Activated CD8-positive, alpha-beta memory T cell treated with anti-CD3 and anti-CD28 coated beads for 1 hour (primary cell): ENCODE measurements at regions not wholly inside any gene's neighbourhood (a gene's known extent, or its start where the extent isn't known, plus 50 kb on each side); places are given as distances from the start of the nearest gene placed in this dataset.

Experiments
- DNase-seq, 2 donors: peaks; one replicate each; pipeline ENCODE4 v3.0.0-alpha.2; 2020; ENCODE audit warnings: low read depth in 1 of 2; ENCODE audit errors: extremely low read depth in 1 of 2

DNA sequence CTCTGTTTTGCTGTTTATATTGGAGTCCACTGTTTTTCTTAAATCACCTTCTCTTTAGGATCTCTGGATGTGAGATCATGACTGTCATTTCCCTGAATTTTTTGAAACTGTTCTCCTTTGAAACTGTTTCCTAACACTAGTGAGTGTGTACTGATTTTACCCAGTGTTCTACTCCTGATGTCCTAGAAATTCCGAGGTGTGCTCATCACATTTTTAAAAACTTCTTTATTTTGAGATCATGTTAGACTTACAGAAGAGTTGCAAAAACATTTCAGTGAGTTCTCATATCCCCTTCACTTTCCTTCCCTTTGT, 292.6 kb downstream of the NFKBIZ start:
- DNase-seq = no peak

DNA sequence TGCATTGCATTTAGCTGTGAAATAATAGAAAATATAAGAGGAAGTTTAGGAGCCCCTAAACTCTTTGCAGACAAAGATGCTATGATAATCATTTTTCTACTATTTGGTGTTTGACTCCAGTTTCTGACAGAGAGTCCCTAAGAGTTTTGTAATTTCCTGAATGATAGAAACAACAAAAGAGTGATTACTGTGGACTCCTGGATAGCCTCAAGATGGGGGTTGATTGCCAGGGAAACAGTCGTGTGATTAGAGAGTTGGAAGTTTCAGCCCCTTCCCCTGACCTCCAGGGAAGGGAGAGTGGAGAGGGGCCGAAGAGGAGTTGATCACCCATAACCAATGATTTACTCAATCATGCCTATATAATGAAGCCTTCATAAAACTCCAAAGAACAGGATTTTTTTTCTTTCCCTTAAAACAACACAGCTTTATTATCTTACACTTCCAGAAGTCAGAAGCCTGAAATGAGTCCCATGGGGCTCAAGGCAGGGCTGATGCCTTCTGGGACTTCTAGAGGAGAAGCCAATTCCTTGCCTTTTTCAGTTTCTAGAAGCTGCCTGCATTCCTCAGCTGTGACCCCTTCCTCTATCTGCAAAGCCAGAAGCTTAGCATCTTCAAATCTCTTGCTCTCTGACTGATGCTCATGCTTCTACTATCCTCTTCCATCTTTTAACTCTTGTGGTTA, 292.3 kb upstream of the ZPLD1 start:
- no peak for DNase-seq

DNA sequence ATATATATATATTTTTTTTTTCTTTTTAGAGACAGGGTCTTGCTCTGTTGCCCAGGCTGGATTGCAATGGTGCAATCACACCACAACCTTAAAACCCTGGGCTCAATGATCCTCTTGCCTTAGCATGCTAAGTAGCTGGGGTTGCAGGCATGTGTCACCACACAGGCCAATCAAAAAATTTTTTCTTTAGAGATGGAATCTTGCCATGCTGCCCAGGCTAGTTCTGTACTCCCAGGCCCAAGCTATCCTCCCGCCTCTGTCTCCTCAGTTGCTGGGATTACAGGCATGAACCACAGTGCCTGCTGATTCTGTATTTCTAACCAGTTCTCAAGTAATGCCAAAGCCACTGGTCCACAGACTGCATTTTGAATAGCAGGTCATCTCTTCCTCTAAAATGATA, 291.3 kb upstream of the ZPLD1 start:
- no peak for DNase-seq

DNA sequence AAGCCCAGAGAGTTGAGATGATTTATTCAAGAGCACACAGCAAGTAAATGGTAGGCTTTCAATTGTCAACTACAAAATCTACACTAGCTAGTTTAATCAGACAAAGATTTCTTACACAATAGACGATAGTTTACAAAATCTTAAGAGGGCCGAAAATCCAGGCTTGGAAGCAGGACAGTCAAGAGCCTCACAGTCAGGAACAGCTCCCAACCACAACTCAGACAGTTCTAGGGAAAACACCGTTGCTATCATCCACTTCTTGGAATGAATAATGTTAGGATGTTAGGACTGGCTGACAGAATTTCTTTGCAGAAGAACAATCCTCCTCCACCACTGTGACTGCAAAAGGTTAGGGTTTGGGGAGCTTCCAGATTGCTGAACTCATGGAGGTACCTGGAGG, 290.8 kb upstream of the ZPLD1 start:
- no peak for DNase-seq

DNA sequence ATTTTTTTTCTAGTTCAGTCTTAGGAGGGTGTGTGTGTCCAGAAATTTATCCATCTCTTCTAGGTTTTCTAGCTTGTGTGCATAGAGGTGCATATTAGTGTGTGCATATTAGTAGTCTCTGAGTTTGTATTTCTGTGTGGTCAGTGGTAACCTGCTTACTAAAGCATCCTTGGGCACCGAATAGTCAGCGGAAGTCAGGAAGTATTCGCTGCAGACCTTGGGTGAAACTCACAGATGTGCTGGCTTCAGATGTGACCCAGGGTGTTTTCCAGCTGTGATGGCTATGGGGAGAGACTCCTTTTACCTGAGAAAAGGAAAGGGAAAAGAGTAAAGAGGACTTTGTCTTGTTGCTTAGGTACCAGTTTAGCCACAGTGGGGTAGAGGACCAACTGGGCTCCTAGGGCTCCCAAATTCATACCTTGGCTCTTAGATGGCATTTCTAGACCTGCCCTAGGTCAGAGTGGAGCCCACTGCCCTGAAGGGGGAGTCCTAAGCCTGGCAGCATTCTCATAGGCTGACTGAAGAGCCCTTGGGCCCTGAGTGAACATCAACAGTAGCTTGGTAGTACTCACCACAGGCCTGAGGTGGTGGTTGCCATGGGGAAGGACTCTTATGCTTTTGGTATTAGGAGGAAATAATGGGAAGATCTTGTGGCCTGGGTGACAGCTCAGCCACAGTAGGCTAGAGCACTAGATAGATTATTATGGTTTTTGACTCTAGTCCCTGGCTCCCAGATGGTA, 286.0 kb upstream of the ZPLD1 start:
- no peak for DNase-seq

DNA sequence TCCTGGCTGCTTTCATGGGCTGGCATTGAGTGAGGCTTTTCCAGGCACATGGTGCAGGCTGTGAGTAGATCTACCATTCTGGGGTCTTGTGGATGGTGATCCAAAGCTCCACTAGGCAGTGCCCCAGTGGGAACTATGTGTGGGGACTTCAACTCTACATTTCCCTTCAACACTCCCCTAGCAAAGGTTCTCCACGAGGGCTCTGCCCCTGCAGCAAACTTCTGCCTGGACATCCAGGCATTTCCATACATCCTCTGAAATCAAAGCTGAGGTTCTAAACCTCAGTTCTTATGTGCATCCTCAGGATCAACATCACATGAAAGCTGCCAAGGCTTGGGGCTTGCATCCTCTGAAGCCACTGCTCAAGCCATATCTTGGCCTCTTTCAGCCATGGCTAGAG, 282.9 kb upstream of the ZPLD1 start:
- DNase-seq = no peak

DNA sequence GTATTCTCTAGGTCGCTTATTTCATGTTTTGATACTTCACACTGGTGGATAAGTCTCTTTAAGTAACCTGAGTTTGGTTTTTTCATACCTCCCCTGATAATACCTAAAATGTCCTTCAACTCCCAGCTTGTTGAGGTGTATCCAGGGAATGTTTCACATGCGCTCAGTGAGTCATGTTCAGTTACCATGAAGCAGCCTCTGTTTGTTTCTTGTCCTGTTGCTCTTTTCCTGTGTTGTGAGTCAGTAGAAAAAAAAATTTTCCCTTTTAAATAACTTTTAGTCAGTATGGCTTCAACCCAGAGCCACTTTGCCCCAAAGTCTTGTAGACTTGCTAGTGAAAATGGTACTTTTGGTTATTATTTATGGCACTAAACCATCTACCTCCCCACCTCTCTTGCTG, 278.4 kb upstream of the ZPLD1 start:
- DNase-seq = no peak

DNA sequence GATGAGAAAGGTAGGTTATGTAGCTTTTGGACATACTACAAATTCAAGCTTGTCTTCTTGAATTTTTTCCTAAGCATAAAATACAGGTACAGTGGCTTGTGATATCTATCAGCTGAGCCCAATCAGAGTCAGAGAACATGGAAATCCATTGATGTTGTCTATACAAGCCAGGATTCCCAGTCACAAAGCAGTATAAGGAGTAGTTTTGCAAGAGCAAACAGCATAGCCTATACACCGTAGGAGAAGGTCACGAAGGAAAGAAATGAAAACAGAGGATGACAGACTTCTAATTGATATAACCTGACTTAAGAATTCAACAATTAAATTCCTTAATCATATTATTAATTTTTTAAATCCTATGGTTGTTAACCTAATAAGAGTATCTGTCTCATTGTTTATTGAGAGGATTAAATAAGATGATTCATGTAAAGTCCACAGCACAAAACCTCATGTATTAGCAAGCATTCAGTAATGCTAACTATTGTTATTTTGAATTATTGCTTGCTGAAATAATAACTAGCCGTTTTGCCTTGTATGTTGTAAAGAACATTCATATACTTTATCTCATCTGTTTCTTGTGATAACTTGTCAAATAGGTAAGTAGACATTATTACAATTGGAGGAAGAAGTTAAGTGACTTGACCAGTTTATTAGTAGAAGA, 276.6 kb upstream of the ZPLD1 start:
- DNase-seq = no peak

DNA sequence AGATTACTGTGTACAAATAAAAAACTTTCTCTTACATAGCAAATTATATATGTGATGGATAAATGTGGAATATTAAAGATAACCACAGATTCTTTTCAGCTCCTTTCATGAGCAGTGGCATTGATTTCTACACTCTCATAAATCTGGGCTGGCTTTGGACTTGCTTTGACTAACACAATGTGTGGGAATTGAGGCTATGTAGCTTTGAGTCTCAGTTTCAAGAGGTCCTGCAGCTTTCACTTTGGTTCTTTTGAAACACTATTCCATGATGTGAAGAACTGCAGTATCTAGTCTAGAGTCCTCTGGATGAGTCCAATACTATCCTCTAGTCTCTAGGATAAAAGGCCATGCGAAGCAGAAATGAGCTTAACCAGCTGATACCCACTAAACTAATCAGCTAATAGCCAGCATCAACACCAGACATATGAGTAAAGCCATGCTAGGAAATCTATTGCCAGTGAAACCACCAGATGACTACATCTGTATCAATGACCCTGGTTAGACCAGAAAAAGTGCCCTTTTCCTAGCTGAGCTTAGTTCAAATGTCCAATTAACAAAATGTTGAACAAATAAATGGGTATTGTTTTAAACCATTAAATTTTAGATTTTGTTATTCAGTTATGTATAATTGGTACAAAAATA, 274.9 kb upstream of the ZPLD1 start:
- no peak for DNase-seq

DNA sequence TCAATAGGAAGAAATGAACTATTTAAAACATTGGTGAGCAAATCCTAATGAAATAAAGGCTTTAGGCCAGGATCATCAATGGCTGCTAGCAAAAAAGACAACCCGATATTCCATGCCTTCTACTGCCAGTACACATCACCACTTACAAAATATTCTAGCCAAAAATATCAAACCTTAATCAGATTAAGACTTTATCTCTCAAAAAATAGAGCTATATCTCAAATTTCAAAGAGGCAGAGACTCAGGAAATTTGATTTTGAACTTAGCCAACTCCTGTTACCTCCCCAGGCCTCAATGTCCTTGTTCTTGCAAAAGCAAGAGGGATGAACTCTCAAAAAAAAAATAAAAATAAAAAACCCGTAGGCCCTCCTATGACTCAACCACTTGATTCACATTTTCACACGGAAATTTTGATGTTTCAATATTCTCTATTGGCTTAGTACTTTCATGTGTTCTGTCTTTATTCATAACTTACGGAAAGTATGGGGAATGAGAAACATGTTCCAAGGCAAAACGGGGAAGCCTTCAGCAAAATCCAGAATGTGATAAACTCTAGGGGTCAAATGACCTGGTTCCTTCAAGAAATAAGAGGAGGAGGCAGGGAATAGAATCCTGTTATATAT, 273.3 kb upstream of the ZPLD1 start:
- no peak for DNase-seq

DNA sequence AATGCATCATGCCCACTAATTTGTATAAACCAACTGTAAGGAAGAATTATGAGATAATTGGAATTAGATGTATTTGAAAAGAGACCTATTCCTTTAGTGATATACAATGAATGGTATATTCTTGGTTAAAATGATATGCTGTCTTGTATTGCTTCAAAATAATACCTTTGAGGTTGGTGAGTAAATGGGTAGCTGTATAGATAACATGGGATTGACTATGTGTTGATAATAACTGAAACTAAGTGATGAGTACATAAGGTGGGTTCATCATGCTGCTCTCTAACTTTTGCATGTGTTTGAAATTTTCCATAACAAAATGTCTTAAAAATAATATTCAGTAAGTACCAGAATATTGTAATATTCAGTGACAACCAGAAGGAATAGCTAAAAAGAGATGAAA, 272.6 kb upstream of the ZPLD1 start:
- no peak for DNase-seq

DNA sequence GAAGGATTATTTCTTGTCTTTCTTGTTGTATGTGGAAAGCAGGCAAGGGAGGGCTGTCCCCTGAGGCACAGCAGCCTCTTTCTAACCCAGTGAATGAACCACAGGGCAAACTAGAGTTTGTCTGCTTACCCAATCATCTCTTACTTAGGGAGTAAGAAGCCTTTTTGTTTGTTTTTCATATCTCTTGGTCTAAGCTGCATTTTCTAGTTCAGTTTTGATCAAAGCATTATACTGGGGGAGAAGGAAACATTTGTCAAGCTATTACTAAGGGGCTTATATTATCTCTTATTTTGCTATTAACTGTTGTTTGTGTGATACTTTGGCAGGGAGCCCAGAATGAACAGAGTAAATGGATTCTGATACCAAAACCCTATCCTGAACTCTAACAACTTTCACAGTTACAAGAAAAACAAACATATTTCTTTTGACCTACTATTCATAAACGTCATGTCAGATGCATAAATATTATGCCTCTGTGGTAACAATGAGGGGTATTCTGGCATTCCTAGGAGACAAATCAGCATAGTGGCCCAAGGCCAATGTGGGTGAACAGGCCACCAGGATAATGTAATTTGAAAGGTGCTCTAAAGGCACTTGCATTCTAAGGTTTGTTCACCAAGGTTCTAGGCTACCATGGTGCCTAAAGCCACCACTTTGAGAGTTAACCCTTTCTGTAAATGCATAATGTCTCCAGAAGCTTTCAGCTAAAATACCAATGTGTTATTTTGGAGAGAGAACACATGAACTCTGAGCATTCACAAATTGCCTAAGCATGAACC, 271.6 kb upstream of the ZPLD1 start:
- DNase-seq = no peak

DNA sequence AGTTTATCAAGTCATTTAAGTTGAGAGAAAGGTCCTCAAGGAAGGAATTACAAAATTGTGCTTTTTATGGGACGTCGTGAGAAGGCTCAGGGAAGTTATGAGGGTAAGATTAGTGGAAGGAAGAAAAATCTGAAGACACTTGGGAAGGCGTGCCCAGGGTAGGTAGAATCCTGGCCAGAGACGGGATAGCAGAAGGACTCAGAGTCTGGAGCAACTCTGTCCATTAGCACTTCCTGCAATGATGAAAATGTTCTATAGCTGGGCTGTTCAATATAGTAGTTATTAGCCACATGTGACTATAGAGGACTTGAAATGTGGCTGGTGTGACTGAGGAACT, 271.0 kb upstream of the ZPLD1 start:
- no peak for DNase-seq

DNA sequence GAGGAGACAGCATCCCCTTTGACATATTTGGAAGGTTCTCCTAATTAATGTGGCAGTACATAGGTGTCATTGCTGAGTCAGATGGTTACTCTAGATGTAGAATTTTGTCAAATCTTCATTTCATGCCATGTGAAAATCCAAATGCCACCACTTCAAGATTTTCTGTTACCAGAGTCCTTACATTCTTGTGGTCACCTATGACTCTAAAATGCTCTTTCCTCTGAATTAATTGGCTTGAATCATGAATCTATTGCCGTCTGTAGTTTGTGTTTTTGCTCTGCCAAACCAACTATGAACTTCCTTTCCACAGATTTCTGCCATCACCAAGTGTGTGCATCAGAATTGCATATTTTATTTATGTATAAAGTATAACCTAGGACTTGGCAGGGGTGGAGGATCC, 269.4 kb upstream of the ZPLD1 start:
- DNase-seq = no peak

DNA sequence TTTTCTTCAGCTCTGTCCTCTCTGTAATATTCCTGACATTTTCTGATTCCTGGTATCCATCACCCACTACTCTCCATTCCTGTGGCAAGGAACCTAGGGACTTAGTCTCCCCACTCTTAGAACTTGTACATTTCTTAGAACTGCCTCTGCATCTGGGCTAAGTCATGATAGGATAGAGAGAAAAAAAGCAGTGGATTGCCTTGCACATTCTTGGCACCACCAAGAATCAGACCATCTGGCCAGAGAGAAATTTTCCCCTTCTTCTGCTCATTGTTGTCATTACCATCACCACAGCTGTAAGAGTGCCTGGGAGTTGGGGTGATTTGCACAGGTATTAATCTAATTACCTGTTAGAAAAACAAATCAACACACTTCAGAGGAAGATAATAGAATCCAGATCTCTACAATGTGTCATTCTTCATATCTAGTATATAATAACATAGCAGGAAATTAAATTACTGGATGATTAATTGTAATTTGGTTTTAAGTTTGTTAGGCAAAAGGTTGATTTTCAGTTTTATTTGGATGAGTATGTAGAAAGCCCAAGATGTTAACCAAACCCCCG, 264.8 kb upstream of the ZPLD1 start:
- no peak for DNase-seq

DNA sequence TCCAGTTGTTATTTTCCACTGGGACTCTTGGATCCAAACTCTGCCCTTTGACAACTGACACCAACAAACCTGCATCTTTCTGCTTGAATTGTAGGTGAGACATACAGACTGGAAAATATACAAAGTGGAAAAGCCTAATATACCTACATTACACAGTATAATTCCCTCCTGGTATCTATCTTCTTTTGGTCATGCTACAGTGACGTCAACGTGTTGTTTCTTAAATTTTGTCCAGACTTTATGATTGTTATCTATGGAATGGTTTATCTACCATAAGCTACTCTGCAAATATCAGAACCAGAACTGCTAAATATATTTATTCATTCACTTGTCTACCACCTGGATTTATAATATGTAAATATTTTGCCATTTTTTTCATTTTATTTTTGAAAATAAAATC, 264.3 kb upstream of the ZPLD1 start:
- DNase-seq = no peak

DNA sequence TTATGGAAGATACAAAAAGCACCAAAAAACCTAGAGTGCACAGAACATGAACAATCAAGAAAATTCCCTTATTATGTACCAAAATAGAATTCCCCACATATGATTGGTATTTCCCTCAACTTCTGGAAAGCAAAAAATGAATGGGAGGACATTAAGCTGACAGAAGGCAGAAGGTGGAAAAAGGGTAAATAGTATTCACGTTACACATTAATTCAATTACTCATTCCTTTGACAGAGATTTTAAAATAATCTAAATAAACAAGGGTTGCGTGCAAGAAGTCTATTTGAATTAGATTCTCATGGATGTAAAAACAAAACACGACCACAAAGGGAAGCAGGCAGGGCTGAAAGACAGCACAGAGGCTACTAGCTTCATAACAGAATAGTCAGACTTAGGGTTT, 260.5 kb upstream of the ZPLD1 start:
- DNase-seq = no peak

DNA sequence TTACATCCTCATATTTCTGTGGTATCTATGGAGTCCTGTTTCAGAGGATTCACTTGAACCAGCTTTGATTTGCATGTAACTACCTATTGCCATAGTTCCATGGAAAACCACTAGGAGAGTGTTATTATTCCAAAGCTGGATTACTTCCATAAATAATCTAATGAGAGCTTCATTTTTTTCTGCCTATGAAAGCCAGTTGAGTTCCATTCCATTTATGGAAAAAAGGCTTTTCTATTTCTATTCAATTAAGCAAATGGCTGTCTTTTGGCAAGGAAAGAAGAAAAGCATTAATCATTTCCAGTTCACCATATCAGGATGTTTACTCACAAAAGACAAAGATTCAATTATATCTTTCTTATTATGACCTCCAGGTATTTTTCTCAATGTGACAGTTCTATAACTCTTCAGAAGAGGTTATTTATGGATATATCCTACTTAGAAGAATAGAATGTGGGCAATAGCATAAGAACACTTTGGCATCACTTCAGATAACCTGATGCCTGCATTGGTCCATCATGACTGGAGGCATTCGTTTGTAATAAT, 259.9 kb upstream of the ZPLD1 start:
- no peak for DNase-seq

DNA sequence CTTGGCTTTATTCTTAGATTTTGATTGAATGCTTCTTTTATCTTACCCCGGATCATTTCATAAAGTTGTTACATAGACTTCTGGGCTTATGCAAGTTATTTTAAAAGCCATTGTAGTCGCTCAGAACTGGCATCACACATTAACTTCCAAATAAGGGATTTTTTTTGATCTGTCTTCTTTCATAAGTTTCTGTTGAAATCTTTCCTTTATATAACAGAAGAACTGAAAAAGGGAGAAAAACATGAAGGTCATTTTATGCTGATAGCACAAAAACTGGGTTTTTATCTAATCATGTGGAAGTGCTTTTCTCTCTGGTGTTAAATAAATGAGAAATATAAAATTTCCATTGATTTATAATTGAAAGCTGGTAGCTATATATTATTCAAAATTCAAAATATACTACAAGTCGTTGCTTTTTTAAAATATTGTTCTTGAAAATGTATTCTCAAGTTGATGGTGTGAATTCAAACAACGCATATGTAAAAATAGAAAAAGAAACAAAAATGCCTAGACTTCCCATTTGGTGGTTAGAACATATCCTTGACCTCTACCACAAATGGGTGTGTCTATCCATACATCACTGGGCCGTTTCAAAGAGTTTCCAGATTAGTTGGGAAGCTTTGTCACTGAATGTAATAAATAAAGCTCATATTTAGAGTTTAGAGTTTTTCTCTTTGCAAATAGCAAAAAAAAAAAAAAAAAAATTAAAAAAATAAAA, 258.3 kb upstream of the ZPLD1 start:
- DNase-seq = no peak
